GM18507 (cell line): ENCODE measurements at regions not wholly inside any gene's neighbourhood (a gene's known extent, or its start where the extent isn't known, plus 50 kb on each side); places are given as distances from the start of the nearest gene placed in this dataset.
"Not testable (repeated sequence)": the region's sequence is repeated elsewhere in the genome, so short reads cannot be mapped to it uniquely, and the experiment has no call there.

Source experiments
- DNase-seq: peaks from one replicate; pipeline ENCODE4 v3.0.0; 2011; ENCODE audit warnings: low read depth; ENCODE audit not compliant: insufficient read length; ENCODE audit errors: extremely low spot score
- FAIRE-seq: peaks from 2 replicates; lab custom pipeline; 2011; peaks lifted over from hg19 to GRCh38; lab: Jason Lieb, UNC

- DNase-seq (no peak), FAIRE-seq (no peak)
Measured at GRCh38 chr6:97445407-97445806, 162.4 kb upstream of the MMS22L start.

GRCh38 chr6:97449444-97449966 is 166.5 kb upstream of the MMS22L start:
- no peak for FAIRE-seq
- DNase-seq: no peak

- no peak for DNase-seq
- FAIRE-seq: no peak
Measured at GRCh38 chr6:97450087-97450486, 167.1 kb upstream of the MMS22L start.

- FAIRE-seq (no peak), DNase-seq (no peak)
Measured at GRCh38 chr6:97456070-97456469, 173.1 kb upstream of the MMS22L start.

GRCh38 chr6:97459535-97459934 is 176.5 kb upstream of the MMS22L start:
- FAIRE-seq: no peak

GRCh38 chr6:97459986-97460385 is 177.0 kb upstream of the MMS22L start:
- FAIRE-seq (no peak), DNase-seq (no peak)

More at GRCh38 chr6:97459535-97459934, 176.5 kb upstream of the MMS22L start:
- DNase-seq: no peak

- FAIRE-seq: no peak
- no peak for DNase-seq
Measured at GRCh38 chr6:97460394-97461080, 177.5 kb upstream of the MMS22L start.

- DNase-seq: no peak
- FAIRE-seq: no peak
Measured at GRCh38 chr6:97461218-97461617, 178.2 kb upstream of the MMS22L start.

- no peak for DNase-seq
- no peak for FAIRE-seq
Measured at GRCh38 chr6:97462031-97462430, 179.0 kb upstream of the MMS22L start.

- FAIRE-seq: no peak
Measured at GRCh38 chr6:97462938-97463598, 180.1 kb upstream of the MMS22L start.

GRCh38 chr6:97465877-97466561 is 183.0 kb upstream of the MMS22L start:
- FAIRE-seq (no peak), DNase-seq (no peak)

More at GRCh38 chr6:97462938-97463598, 180.1 kb upstream of the MMS22L start:
- no peak for DNase-seq

- DNase-seq: no peak
- no peak for FAIRE-seq
Measured at GRCh38 chr6:97468981-97469380, 186.0 kb upstream of the MMS22L start.

GRCh38 chr6:97469451-97469850 is 186.4 kb upstream of the MMS22L start:
- DNase-seq (no peak), FAIRE-seq (no peak)

- no peak for FAIRE-seq
- DNase-seq: no peak
Measured at GRCh38 chr6:97470322-97470721, 187.3 kb upstream of the MMS22L start.

GRCh38 chr6:97473979-97474378 is 191.0 kb upstream of the MMS22L start:
- DNase-seq (no peak), FAIRE-seq (no peak)

GRCh38 chr6:97497713-97498331 is 214.8 kb upstream of the MMS22L start:
- peak; percentile 93 for FAIRE-seq
- no peak for DNase-seq

- no peak for FAIRE-seq
- no peak for DNase-seq
Measured at GRCh38 chr6:97501853-97502252, 218.8 kb upstream of the MMS22L start.

- FAIRE-seq: no peak
- DNase-seq: no peak
Measured at GRCh38 chr6:97508646-97509045, 225.6 kb upstream of the MMS22L start.

- not testable (repeated sequence) for FAIRE-seq, DNase-seq
Measured at GRCh38 chr6:97513260-97513659, 230.2 kb upstream of the MMS22L start.

- DNase-seq: no peak
Measured at GRCh38 chr6:97524811-97525210, 241.8 kb upstream of the MMS22L start.

More at GRCh38 chr6:97524811-97525210, 241.8 kb upstream of the MMS22L start:
- no peak for FAIRE-seq
